ENCODE measurements at regions not wholly inside any gene's neighbourhood (a gene's known extent, or its start where the extent isn't known, plus 50 kb on each side); places are given as distances from the start of the nearest gene placed in this dataset.

DNA sequence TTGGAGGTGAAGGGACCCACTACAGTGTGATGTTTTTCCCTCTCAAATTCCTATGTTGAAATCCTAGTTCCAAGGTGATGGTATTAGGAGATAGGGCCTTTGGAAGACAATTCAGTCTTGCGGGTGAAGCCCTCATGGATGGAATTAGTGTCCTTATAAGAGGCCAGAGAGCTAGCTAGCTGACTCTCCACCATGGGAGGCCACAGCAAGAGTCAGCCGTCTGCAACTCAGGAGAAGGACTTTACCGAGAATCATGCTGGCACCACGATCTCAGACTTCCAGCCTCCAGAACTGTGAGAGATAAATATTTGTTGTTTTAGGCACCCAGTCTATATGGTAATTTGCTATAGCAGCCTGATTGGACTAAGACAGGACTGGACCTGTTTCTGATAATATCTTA lies 461.4 kb downstream of the TSN start:
- TF ChIP-seq POLR2A (IDR thresholded peaks at IDR 0.05) (no peak), POLR2AphosphoS5 (IDR thresholded peaks at IDR 0.05) (no peak)

Measured in gastroesophageal sphincter (tissue), 2 donors.